ENCODE measurements at regions not wholly inside any gene's neighbourhood (a gene's known extent, or its start where the extent isn't known, plus 50 kb on each side); places are given as distances from the start of the nearest gene placed in this dataset.

DNA sequence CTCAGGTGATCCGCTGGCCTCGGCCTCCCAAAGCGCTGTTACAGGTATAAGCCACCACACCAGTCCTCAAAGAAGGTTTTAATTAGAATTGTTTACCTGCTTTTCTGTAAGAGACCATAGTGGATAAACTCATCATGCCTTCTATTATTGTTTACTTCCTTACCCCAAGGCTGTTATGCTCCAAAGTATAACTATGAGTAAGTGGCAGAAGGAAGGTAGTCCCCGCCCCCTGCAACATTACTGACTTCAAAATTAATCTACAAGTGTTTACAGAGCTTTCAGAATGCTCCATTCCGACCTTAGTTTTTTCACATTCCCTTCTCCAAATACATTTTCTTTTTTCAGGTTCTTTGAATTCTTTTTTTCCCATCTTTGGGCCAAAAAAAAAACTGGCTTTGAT, 480.5 kb upstream of the NOX3 start:
- H3K36me3 ChIP-seq (replicated peaks): no peaks in the 10 kb centered on the region
- TF ChIP-seq, protein P1, sequence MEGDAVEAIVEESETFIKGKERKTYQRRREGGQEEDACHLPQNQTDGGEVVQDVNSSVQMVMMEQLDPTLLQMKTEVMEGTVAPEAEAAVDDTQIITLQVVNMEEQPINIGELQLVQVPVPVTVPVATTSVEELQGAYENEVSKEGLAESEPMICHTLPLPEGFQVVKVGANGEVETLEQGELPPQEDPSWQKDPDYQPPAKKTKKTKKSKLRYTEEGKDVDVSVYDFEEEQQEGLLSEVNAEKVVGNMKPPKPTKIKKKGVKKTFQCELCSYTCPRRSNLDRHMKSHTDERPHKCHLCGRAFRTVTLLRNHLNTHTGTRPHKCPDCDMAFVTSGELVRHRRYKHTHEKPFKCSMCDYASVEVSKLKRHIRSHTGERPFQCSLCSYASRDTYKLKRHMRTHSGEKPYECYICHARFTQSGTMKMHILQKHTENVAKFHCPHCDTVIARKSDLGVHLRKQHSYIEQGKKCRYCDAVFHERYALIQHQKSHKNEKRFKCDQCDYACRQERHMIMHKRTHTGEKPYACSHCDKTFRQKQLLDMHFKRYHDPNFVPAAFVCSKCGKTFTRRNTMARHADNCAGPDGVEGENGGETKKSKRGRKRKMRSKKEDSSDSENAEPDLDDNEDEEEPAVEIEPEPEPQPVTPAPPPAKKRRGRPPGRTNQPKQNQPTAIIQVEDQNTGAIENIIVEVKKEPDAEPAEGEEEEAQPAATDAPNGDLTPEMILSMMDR (IDR thresholded peaks at IDR 0.05; ENCODE audit: low read depth, low read length, missing control alignments): no peak
- no peak overlapping the region for H3K4me3 ChIP-seq (ENCODE audit: low read depth, low read length)
- in situ Hi-C loops (cut with HindIII; ENCODE audit: low pct_ligation_motif_present, low sequenced_read_pairs): no loop called here
- H3K27ac ChIP-seq: no peak overlapping the region
- H3K27me3 ChIP-seq (replicated peaks): no peaks in the 10 kb centered on the region
- DNase-seq: no peak

DNA sequence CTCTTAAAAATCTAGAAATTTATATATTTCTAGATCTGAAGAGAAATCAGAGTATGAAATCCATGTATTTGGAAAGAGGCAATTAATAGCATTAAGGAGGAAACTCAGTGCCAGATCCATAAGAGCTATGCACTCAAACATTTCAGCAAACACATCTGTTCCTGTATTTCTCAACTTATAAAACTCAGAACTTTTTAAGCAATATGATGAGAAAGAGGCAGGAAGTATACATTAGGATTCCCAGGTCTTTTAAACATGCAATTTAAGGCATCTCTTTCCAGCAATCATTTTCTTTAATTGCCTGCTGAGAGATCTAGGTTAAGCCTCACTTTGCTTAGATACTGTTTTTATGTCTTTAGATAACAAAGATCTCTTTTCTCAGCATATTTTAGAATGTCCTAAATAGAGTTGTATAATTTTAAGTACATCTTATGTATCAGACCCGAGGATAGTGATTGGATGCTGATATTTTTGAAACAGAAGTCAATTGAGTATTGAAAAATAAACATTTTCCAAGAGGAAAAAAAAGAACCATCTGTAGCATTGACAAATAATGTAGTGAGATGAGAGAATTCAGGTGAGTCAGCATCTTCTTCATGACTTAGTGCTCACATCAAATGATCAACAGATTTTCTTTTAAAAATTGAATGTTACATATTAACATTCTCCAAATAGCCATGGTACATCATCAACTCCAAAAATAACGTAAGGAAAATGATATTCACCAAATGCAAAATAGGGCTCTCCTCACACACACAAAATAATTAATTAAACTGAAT, 461.4 kb upstream of the NOX3 start:
- TF ChIP-seq, protein P1 (IDR thresholded peaks at IDR 0.05; ENCODE audit: low read depth, low read length, missing control alignments): no peak
- H3K4me3 ChIP-seq (ENCODE audit: low read depth, low read length): no peak overlapping the region
- no peaks in the 10 kb centered on the region for H3K27me3 ChIP-seq (replicated peaks)
- H3K27ac ChIP-seq: no peak overlapping the region
- in situ Hi-C loops (cut with HindIII; ENCODE audit: low pct_ligation_motif_present, low sequenced_read_pairs): no loop called here
- no peaks in the 10 kb centered on the region for H3K36me3 ChIP-seq (replicated peaks)
- no peak for DNase-seq

DNA sequence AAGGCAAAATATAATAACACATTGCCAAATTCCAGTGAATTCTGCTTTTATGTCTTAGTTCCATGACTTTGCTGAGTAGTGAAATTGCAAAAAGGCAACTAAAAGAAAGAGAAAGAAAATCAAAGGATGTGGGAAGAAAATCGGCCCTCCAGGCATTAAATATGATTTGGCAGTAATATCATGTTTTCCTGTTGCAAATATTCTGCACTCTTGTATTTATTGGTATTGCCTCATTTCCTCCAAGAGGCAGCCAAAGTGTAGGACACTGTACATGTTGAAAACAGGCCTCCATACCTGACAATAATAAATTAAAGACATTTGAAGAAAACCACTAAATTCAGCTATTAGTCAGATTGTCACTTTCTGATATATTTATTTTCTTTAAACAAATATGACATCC, 460.0 kb upstream of the NOX3 start:
- DNase-seq: no peak
- Histone ChIP-seq H3K4me3 (ENCODE audit: low read depth, low read length) (no peak overlapping the region), H3K27ac (no peak overlapping the region), H3K36me3 (replicated peaks) (no peaks in the 10 kb centered on the region), H3K27me3 (replicated peaks) (no peaks in the 10 kb centered on the region)
- TF ChIP-seq, protein P1 (IDR thresholded peaks at IDR 0.05; ENCODE audit: low read depth, low read length, missing control alignments): no peak
- in situ Hi-C loops (cut with HindIII; ENCODE audit: low pct_ligation_motif_present, low sequenced_read_pairs): no loop called here

DNA sequence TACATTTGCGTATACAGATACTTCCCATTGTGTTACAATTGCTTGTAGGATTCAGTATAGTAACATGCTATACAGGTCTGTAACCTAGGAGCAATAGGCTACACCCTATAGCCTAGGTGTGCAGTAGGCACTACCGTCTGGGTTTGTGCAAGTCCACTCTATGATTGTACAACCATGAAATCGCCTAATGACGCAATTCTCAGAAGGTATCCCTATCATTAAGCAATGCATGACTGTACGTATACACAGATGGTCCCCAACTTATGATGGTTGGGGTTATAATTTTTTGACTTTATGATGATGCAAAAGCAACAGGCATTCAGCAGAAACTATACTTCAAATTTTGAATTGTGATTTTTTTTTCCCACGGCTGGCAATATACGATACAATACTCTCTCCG, 458.2 kb upstream of the NOX3 start:
- in situ Hi-C loops (cut with HindIII; ENCODE audit: low pct_ligation_motif_present, low sequenced_read_pairs): no loop called here
- DNase-seq: no peak
- H3K27ac ChIP-seq: no peak overlapping the region
- H3K4me3 ChIP-seq (ENCODE audit: low read depth, low read length): no peak overlapping the region
- H3K27me3 ChIP-seq (replicated peaks): no peaks in the 10 kb centered on the region
- TF ChIP-seq, protein P1 (IDR thresholded peaks at IDR 0.05; ENCODE audit: low read depth, low read length, missing control alignments): no peak
- no peaks in the 10 kb centered on the region for H3K36me3 ChIP-seq (replicated peaks)

DNA sequence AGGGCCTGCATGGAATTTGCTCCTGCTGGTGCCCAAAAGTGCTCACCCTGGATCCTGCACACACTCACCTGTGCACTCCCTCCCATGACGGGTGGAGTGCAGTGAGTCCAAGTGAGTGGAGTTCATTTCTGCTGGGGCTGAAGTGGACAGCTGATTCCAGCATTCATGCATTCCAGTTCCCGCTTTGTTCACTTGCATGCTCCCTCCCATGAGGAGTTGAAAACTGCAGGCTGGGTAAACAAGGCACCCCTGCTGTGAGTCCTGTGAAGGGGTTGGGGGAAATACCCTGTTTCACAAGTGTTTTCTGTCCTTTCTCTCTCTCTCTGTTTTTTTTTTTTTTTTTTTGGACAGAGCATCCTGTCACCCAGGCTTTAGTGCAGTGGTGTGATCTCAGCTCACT, 454.1 kb upstream of the NOX3 start:
- no peak for DNase-seq
- in situ Hi-C loops (cut with HindIII; ENCODE audit: low pct_ligation_motif_present, low sequenced_read_pairs): no loop called here
- H3K27me3 ChIP-seq (replicated peaks): no peaks in the 10 kb centered on the region

More for the DNA sequence above, 454.1 kb upstream of the NOX3 start:
- TF ChIP-seq, protein P1 (IDR thresholded peaks at IDR 0.05; ENCODE audit: low read depth, low read length, missing control alignments): no peak
- Histone ChIP-seq H3K27ac (no peak overlapping the region), H3K36me3 (replicated peaks) (no peaks in the 10 kb centered on the region), H3K4me3 (ENCODE audit: low read depth, low read length) (no peak overlapping the region)
